NCI-H1417 (cell line): ENCODE measurements at regions not wholly inside any gene's neighbourhood (a gene's known extent, or its start where the extent isn't known, plus 50 kb on each side); places are given as distances from the start of the nearest gene placed in this dataset.

ENCODE experiments used
- DNase-seq, 3 experiments: peaks; one replicate each; lab custom pipeline; 2025; lab: John Stamatoyannopoulos, UW

GRCh38 chr12:115857923-115858322 is 419.6 kb downstream of the MED13L start:
- no peak for DNase-seq

GRCh38 chr12:115857160-115857920 is 420.2 kb downstream of the MED13L start:
- DNase-seq, result no peak

GRCh38 chr12:115852054-115852453 is 425.4 kb downstream of the MED13L start:
- DNase-seq, result no peak

GRCh38 chr12:115850957-115851356 is 426.5 kb downstream of the MED13L start:
- no peak for DNase-seq

- DNase-seq, result no peak
These were observed 428.1 kb downstream of the MED13L start for GRCh38 chr12:115849262-115849943.

GRCh38 chr12:115847398-115847797 is 430.1 kb downstream of the MED13L start:
- no peak for DNase-seq

- DNase-seq, result no peak
These were observed 431.0 kb downstream of the MED13L start for GRCh38 chr12:115846516-115846915.

- no peak for DNase-seq
These were observed 437.3 kb downstream of the MED13L start for GRCh38 chr12:115840159-115840558.

- no peak for DNase-seq
These were observed 438.5 kb downstream of the MED13L start for GRCh38 chr12:115838952-115839351.

GRCh38 chr12:115837220-115837619 is 440.3 kb downstream of the MED13L start:
- DNase-seq, result no peak

- no peak for DNase-seq
These were observed 442.0 kb downstream of the MED13L start for GRCh38 chr12:115835445-115835844.

- no peak for DNase-seq
These were observed 443.8 kb downstream of the MED13L start for GRCh38 chr12:115833704-115834103.

GRCh38 chr12:115830633-115831032 is 446.9 kb downstream of the MED13L start:
- DNase-seq, result no peak

- DNase-seq, result no peak
These were observed 447.4 kb downstream of the MED13L start for GRCh38 chr12:115830070-115830469.

GRCh38 chr12:115828168-115828567 is 449.3 kb downstream of the MED13L start:
- DNase-seq, result no peak

- DNase-seq, result no peak
These were observed 452.4 kb downstream of the MED13L start for GRCh38 chr12:115824936-115825602.

GRCh38 chr12:115823635-115824034 is 453.9 kb downstream of the MED13L start:
- no peak for DNase-seq

- no peak for DNase-seq
These were observed 456.8 kb downstream of the MED13L start for GRCh38 chr12:115820656-115821055.

- no peak for DNase-seq
These were observed 458.5 kb downstream of the MED13L start for GRCh38 chr12:115818973-115819372.

- no peak for DNase-seq
These were observed 460.1 kb downstream of the MED13L start for GRCh38 chr12:115817389-115817788.

GRCh38 chr12:115815924-115816323 is 461.6 kb downstream of the MED13L start:
- DNase-seq, result no peak

GRCh38 chr12:115813256-115813655 is 464.2 kb downstream of the MED13L start:
- no peak for DNase-seq

GRCh38 chr12:115811929-115812328 is 465.6 kb downstream of the MED13L start:
- DNase-seq, result no peak
